ENCODE measurements at regions not wholly inside any gene's neighbourhood (a gene's known extent, or its start where the extent isn't known, plus 50 kb on each side); places are given as distances from the start of the nearest gene placed in this dataset.

DNA sequence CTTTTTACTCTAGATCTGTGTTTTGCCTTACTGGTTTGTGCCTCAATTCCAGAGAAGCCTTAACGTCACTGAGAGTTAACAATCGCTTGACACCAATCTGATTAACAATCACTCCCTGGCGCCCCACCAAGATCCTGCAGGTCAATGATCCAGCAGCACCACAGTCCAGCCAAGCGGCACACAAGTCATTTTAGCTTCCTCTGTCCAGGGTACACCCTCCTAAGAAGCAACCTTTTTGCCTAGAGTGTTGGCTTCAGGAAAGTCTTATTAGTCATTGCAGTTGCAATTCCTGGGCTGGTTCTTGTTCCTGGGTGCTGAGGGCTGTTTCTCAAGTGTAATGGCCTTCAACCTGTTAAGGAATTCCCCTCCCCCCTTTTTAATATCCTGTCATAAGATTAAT, 323.0 kb upstream of the USP25 start:
- H3K4me3 ChIP-seq (ENCODE audit: low read length), result no peak overlapping the region
- DNase-seq (ENCODE audit: low read depth), result no peak
- TF ChIP-seq, protein P1, sequence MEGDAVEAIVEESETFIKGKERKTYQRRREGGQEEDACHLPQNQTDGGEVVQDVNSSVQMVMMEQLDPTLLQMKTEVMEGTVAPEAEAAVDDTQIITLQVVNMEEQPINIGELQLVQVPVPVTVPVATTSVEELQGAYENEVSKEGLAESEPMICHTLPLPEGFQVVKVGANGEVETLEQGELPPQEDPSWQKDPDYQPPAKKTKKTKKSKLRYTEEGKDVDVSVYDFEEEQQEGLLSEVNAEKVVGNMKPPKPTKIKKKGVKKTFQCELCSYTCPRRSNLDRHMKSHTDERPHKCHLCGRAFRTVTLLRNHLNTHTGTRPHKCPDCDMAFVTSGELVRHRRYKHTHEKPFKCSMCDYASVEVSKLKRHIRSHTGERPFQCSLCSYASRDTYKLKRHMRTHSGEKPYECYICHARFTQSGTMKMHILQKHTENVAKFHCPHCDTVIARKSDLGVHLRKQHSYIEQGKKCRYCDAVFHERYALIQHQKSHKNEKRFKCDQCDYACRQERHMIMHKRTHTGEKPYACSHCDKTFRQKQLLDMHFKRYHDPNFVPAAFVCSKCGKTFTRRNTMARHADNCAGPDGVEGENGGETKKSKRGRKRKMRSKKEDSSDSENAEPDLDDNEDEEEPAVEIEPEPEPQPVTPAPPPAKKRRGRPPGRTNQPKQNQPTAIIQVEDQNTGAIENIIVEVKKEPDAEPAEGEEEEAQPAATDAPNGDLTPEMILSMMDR (conservative IDR thresholded peaks at IDR 0.05; ENCODE audit: low read length), result no peak

DNA sequence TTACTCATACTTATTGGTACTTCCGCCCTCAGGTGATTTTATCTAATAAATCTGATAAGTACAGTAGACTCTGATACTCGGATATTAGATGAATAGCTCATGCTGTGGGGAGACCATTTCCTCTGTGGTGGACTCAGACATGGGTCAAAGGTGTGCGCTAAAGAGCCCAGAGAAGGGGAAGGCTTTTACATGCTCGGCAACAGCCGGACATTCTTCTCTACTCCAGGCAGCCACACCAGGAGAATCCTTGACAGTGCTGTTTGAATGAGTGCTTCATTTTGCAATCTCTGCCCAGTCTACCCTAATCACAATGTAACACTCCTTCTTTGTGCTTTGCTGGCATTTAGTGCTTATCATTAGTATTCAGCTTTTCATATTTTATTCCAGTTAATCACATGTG, 322.2 kb upstream of the USP25 start:
- DNase-seq (ENCODE audit: low read depth), result no peak
- TF ChIP-seq, protein P1 (conservative IDR thresholded peaks at IDR 0.05; ENCODE audit: low read length), result no peak
- H3K4me3 ChIP-seq (ENCODE audit: low read length), result no peak overlapping the region

DNA sequence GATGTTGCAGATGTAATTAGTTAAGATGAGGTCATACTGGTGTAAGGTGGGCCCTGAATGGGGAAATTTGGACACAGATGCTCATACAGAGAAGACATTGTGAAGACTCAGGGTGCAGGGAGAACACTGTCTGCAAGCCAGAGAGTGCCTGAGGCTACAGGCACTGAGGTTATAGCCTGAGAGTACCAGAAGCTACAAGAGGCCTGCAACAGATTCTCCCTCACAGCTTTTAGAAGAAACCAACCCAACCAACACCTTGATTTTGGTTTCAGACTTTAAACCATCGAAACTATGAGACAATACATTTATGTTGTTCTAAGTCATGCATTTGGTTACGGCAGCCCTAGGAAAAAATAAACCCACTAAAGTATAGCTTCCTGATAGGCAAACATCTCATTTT, 321.7 kb upstream of the USP25 start:
- no peak for DNase-seq (ENCODE audit: low read depth)
- no peak overlapping the region for H3K4me3 ChIP-seq (ENCODE audit: low read length)
- TF ChIP-seq, protein P1 (conservative IDR thresholded peaks at IDR 0.05; ENCODE audit: low read length), result no peak

DNA sequence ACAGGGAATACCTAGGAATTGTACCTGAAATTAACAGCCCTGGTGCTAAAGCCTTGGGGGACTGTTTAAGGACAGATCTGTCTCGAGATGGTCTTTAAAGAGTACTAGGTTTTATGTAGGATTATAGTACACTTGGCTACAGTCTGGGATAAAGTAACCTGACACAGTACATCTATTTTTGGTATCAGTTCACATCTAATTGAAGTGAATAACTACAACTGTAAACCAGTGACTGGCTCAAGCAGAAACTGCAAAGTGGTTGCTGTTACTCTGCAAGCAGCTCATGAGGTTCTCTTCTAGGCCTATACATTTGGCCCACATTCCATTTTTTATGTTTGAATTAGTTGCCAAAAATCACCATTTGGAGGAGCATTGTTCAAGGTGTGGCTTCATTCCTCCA, 320.8 kb upstream of the USP25 start:
- TF ChIP-seq, protein P1 (conservative IDR thresholded peaks at IDR 0.05; ENCODE audit: low read length), result no peak
- H3K4me3 ChIP-seq (ENCODE audit: low read length), result no peak overlapping the region
- no peak for DNase-seq (ENCODE audit: low read depth)

DNA sequence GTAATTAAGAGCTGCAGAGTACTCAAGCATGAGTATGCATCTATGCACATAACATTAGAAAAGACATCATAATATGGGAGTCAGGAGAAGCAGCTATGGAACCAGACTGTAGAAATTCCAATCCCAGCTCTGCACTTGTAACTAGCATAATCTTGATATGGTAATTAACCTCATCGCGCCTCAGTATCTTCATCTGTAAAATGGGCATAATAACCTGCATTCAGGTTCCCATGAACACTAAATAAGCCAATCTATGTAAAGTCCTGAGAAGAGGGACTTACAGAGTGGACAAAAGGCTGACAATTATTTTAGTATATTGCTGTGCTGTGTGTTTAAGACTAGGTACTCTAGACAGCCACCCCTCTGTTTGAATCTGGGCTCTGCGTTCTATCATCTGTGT, 318.9 kb upstream of the USP25 start:
- DNase-seq (ENCODE audit: low read depth), result no peak
- TF ChIP-seq, protein P1 (conservative IDR thresholded peaks at IDR 0.05; ENCODE audit: low read length), result no peak
- H3K4me3 ChIP-seq (ENCODE audit: low read length), result no peak overlapping the region

DNA sequence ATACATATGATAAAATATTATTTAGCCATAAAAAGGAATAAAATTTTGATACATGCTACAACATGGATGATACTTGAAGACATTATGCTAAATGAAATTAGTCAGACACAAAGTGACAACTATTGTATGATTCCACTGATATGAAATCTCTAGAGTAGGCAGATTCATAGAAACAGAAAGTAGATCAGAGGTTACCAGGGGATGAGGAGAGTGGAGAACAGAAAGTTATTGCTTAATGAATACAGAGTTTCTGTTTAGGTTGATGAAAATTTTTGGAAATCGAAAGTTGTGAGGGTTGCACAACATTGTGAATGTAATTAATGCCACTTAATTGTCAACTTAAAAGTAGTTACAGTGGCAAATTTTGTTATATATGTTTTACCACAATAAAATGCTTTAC, 315.7 kb upstream of the USP25 start:
- DNase-seq (ENCODE audit: low read depth), result no peak
- TF ChIP-seq, protein P1 (conservative IDR thresholded peaks at IDR 0.05; ENCODE audit: low read length), result no peak
- H3K4me3 ChIP-seq (ENCODE audit: low read length), result no peak overlapping the region

DNA sequence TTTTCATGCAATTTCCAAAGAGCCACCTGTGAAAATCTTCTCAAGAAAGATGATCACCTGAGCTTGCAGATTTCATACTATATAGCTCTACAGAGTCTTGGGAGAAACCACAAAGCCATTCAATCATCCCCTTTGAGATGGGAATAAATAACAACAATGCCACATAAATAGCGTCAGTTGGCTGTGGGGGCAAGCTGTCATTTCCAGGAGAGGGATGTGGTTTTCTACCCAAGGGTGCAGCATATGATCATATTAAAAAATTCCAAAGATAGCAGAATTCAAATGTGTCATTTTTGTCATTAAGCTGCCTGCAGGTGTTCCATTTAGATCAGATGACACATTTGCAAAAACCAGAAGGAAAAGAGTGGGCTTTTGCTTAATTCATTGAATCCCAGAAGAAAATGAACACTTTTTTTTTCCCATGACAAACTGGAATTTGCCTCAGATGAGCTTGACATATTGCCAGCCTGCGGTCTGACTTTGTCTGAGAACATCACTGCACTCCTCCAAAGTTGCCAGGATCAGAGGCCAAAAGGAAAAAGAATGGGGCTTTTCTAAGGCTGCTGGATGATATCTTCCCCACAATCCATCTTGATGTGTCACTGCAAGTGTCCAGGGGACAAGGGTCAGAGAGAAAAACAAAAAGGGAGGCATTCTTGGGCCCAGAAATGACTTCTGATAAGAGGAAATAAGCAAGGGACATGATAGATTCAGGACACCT, 314.1 kb upstream of the USP25 start:
- no peak overlapping the region for H3K4me3 ChIP-seq (ENCODE audit: low read length)
- TF ChIP-seq, protein P1 (conservative IDR thresholded peaks at IDR 0.05; ENCODE audit: low read length), result no peak
- DNase-seq (ENCODE audit: low read depth), result no peak
